Activated naive CD8-positive, alpha-beta T cell treated with anti-CD3 and anti-CD28 coated beads, Interleukin-2, amount 10 ng/mL, durations not matched to agents 7 days and 5 days (primary cell): ENCODE measurements at regions not wholly inside any gene's neighbourhood (a gene's known extent, or its start where the extent isn't known, plus 50 kb on each side); places are given as distances from the start of the nearest gene placed in this dataset.

Source experiments
- ATAC-seq: fragments of 150-1000 bp; cut with Tn5 transposase; one replicate; pipeline ENCODE4 v1.10.0; 2021; ENCODE audit warnings: low read depth, moderate library complexity
- POLR2A ChIA-PET: fragments of 350-600 bp; sonication (Branson Sonifier 250); formaldehyde crosslinking; loops from one replicate; lab custom pipeline; 2021; ENCODE audit warnings: antibody characterized with exemption; lab: Charles Lee
- DNase-seq: peaks from one replicate; pipeline ENCODE4 v3.0.0; 2021
- H3K27ac Mint-ChIP-seq: one replicate; pipeline ENCODE4 v1.8.0; 2022; ENCODE audit warnings: mild to moderate bottlenecking, mixed read lengths
- H3K27me3 Mint-ChIP-seq: one replicate; pipeline ENCODE4 v1.8.0; 2022; ENCODE audit warnings: mild to moderate bottlenecking, moderate library complexity, mixed read lengths
- H3K36me3 Mint-ChIP-seq: one replicate; pipeline ENCODE4 v1.8.0; 2021; ENCODE audit warnings: mild to moderate bottlenecking, mixed read lengths
- H3K4me1 Mint-ChIP-seq: one replicate; pipeline ENCODE4 v1.8.0; 2021; ENCODE audit warnings: mixed read lengths
- H3K4me3 Mint-ChIP-seq: one replicate; pipeline ENCODE4 v1.8.0; 2022; ENCODE audit warnings: mild to moderate bottlenecking, moderate library complexity, mixed read lengths
- H3K9me3 Mint-ChIP-seq: one replicate; pipeline ENCODE4 v1.8.0; 2021; ENCODE audit warnings: mixed read lengths

- ATAC-seq: no peak
- Mint-ChIP-seq H3K27ac (no peak overlapping the region), H3K4me1 (peaks cover 2% of the 10 kb centered on the region), H3K4me3 (no peak overlapping the region), H3K27me3 (peaks cover 1% of the 10 kb centered on the region), H3K9me3 (no peaks in the 10 kb centered on the region), H3K36me3 (no peaks in the 10 kb centered on the region)
- DNase-seq: no peak
- POLR2A ChIA-PET: no interaction called here
These were observed 113.8 kb upstream of the LINGO1 start for GRCh38 chr15:77746254-77747174.

GRCh38 chr15:77744398-77744797 is 111.7 kb upstream of the LINGO1 start:
- H3K4me1 Mint-ChIP-seq: peaks cover 2% of the 10 kb centered on the region
- no peak overlapping the region for H3K4me3 Mint-ChIP-seq
- H3K27ac Mint-ChIP-seq: no peak overlapping the region
- H3K36me3 Mint-ChIP-seq: no peaks in the 10 kb centered on the region
- no peaks in the 10 kb centered on the region for H3K9me3 Mint-ChIP-seq
- POLR2A ChIA-PET: no interaction called here
- DNase-seq (no peak), ATAC-seq (no peak)
- peaks cover 5% of the 10 kb centered on the region for H3K27me3 Mint-ChIP-seq

- H3K4me1 Mint-ChIP-seq: no peaks in the 10 kb centered on the region
- H3K27me3 Mint-ChIP-seq: peaks cover 15% of the 10 kb centered on the region
- ATAC-seq (no peak), DNase-seq (no peak)
- POLR2A ChIA-PET: no interaction called here
- H3K9me3 Mint-ChIP-seq: no peaks in the 10 kb centered on the region
- H3K36me3 Mint-ChIP-seq: no peaks in the 10 kb centered on the region
- H3K4me3 Mint-ChIP-seq: no peak overlapping the region
- H3K27ac Mint-ChIP-seq: no peak overlapping the region
These were observed 109.9 kb upstream of the LINGO1 start for GRCh38 chr15:77742570-77742969.

- no peak overlapping the region for H3K27ac Mint-ChIP-seq
- peaks cover 15% of the 10 kb centered on the region for H3K27me3 Mint-ChIP-seq
- DNase-seq (no peak), ATAC-seq (no peak)
- no peak overlapping the region for H3K4me3 Mint-ChIP-seq
- POLR2A ChIA-PET: no interaction called here
- H3K9me3 Mint-ChIP-seq: no peaks in the 10 kb centered on the region
- H3K4me1 Mint-ChIP-seq: no peaks in the 10 kb centered on the region
- no peaks in the 10 kb centered on the region for H3K36me3 Mint-ChIP-seq
These were observed 109.4 kb upstream of the LINGO1 start for GRCh38 chr15:77742127-77742526.

GRCh38 chr15:77741106-77741505 is 108.4 kb upstream of the LINGO1 start:
- ATAC-seq (no peak), DNase-seq (no peak)
- Mint-ChIP-seq H3K4me3 (no peak overlapping the region), H3K4me1 (no peaks in the 10 kb centered on the region), H3K27ac (no peak overlapping the region), H3K36me3 (no peaks in the 10 kb centered on the region), H3K9me3 (no peaks in the 10 kb centered on the region), H3K27me3 (peaks cover 17% of the 10 kb centered on the region)
- POLR2A ChIA-PET: no interaction called here

- POLR2A ChIA-PET: no interaction called here
- DNase-seq: no peak
- H3K9me3 Mint-ChIP-seq: no peaks in the 10 kb centered on the region
- H3K27ac Mint-ChIP-seq: no peak overlapping the region
- H3K4me3 Mint-ChIP-seq: no peak overlapping the region
- ATAC-seq: no peak
- H3K36me3 Mint-ChIP-seq: no peaks in the 10 kb centered on the region
- peaks cover 17% of the 10 kb centered on the region for H3K27me3 Mint-ChIP-seq
- no peaks in the 10 kb centered on the region for H3K4me1 Mint-ChIP-seq
These were observed 107.1 kb upstream of the LINGO1 start for GRCh38 chr15:77739591-77740378.

- H3K9me3 Mint-ChIP-seq: no peaks in the 10 kb centered on the region
- DNase-seq (no peak), ATAC-seq (no peak)
- peaks cover 17% of the 10 kb centered on the region for H3K27me3 Mint-ChIP-seq
- no peak overlapping the region for H3K27ac Mint-ChIP-seq
- H3K4me3 Mint-ChIP-seq: no peak overlapping the region
- no peaks in the 10 kb centered on the region for H3K4me1 Mint-ChIP-seq
- POLR2A ChIA-PET: no interaction called here
- H3K36me3 Mint-ChIP-seq: no peaks in the 10 kb centered on the region
These were observed 106.0 kb upstream of the LINGO1 start for GRCh38 chr15:77738441-77739302.

GRCh38 chr15:77738038-77738370 is 105.3 kb upstream of the LINGO1 start:
- H3K27me3 Mint-ChIP-seq: peaks cover 16% of the 10 kb centered on the region
- no peak overlapping the region for H3K27ac Mint-ChIP-seq
- H3K9me3 Mint-ChIP-seq: no peaks in the 10 kb centered on the region
- DNase-seq: no peak
- POLR2A ChIA-PET: no interaction called here
- H3K36me3 Mint-ChIP-seq: no peaks in the 10 kb centered on the region
- ATAC-seq: no peak
- no peaks in the 10 kb centered on the region for H3K4me1 Mint-ChIP-seq
- no peak overlapping the region for H3K4me3 Mint-ChIP-seq

GRCh38 chr15:77737238-77738037 is 104.7 kb upstream of the LINGO1 start:
- ATAC-seq (no peak), DNase-seq (no peak)
- H3K27ac Mint-ChIP-seq: no peak overlapping the region
- H3K4me1 Mint-ChIP-seq: no peaks in the 10 kb centered on the region
- POLR2A ChIA-PET: no interaction called here
- H3K4me3 Mint-ChIP-seq: no peak overlapping the region
- H3K36me3 Mint-ChIP-seq: no peaks in the 10 kb centered on the region
- peaks cover 18% of the 10 kb centered on the region for H3K27me3 Mint-ChIP-seq
- H3K9me3 Mint-ChIP-seq: no peaks in the 10 kb centered on the region

GRCh38 chr15:77734306-77734705 is 101.6 kb upstream of the LINGO1 start:
- H3K27me3 Mint-ChIP-seq: peaks cover 14% of the 10 kb centered on the region
- no peaks in the 10 kb centered on the region for H3K36me3 Mint-ChIP-seq
- ATAC-seq (no peak), DNase-seq (no peak)
- no peaks in the 10 kb centered on the region for H3K4me1 Mint-ChIP-seq
- no peaks in the 10 kb centered on the region for H3K9me3 Mint-ChIP-seq
- POLR2A ChIA-PET: no interaction called here
- no peak overlapping the region for H3K27ac Mint-ChIP-seq
- no peak overlapping the region for H3K4me3 Mint-ChIP-seq

- POLR2A ChIA-PET: no interaction called here
- ATAC-seq (no peak), DNase-seq (no peak)
- H3K4me3 Mint-ChIP-seq: no peak overlapping the region
- peaks cover 13% of the 10 kb centered on the region for H3K27me3 Mint-ChIP-seq
- no peaks in the 10 kb centered on the region for H3K4me1 Mint-ChIP-seq
- H3K9me3 Mint-ChIP-seq: no peaks in the 10 kb centered on the region
- H3K36me3 Mint-ChIP-seq: no peaks in the 10 kb centered on the region
- no peak overlapping the region for H3K27ac Mint-ChIP-seq
These were observed 101.0 kb upstream of the LINGO1 start for GRCh38 chr15:77733579-77734300.

- no peak overlapping the region for H3K4me3 Mint-ChIP-seq
- H3K27ac Mint-ChIP-seq: no peak overlapping the region
- ATAC-seq (no peak), DNase-seq (no peak)
- H3K9me3 Mint-ChIP-seq: no peaks in the 10 kb centered on the region
- POLR2A ChIA-PET: no interaction called here
- no peaks in the 10 kb centered on the region for H3K36me3 Mint-ChIP-seq
- H3K27me3 Mint-ChIP-seq: peaks cover 5% of the 10 kb centered on the region
- no peaks in the 10 kb centered on the region for H3K4me1 Mint-ChIP-seq
These were observed 100.0 kb upstream of the LINGO1 start for GRCh38 chr15:77732514-77733335.
